Stimulated activated CD4-positive, alpha-beta T cell treated with anti-CD3 and anti-CD28 coated beads, Interleukin-2, amount 100 ng/mL, for 4 hours (primary cell): ENCODE measurements at regions not wholly inside any gene's neighbourhood (a gene's known extent, or its start where the extent isn't known, plus 50 kb on each side); places are given as distances from the start of the nearest gene placed in this dataset.

Source experiments
- DNase-seq: peaks from one replicate; pipeline ENCODE4 v3.0.0-alpha.2; 2020; ENCODE audit warnings: low read depth

- no peak for DNase-seq
Observed at GRCh38 chr1:82578086-82578726, 777.5 kb downstream of the ADGRL2 start.

- no peak for DNase-seq
Observed at GRCh38 chr1:82567348-82567747, 766.6 kb downstream of the ADGRL2 start.

GRCh38 chr1:82565546-82565945 is 764.8 kb downstream of the ADGRL2 start:
- no peak for DNase-seq

- no peak for DNase-seq
Observed at GRCh38 chr1:82565146-82565545, 764.4 kb downstream of the ADGRL2 start.

GRCh38 chr1:82564333-82564732 is 763.6 kb downstream of the ADGRL2 start:
- DNase-seq: no peak

- DNase-seq: no peak
Observed at GRCh38 chr1:82562448-82562847, 761.7 kb downstream of the ADGRL2 start.

GRCh38 chr1:82560566-82560965 is 759.8 kb downstream of the ADGRL2 start:
- no peak for DNase-seq

- DNase-seq: no peak
Observed at GRCh38 chr1:82555501-82555900, 754.8 kb downstream of the ADGRL2 start.

- DNase-seq: no peak
Observed at GRCh38 chr1:82549841-82550240, 749.1 kb downstream of the ADGRL2 start.

GRCh38 chr1:82542766-82543165 is 742.0 kb downstream of the ADGRL2 start:
- no peak for DNase-seq

- DNase-seq: no peak
Observed at GRCh38 chr1:82542141-82542540, 741.4 kb downstream of the ADGRL2 start.

GRCh38 chr1:82540006-82540405 is 739.3 kb downstream of the ADGRL2 start:
- no peak for DNase-seq

- DNase-seq: no peak
Observed at GRCh38 chr1:82538876-82539275, 738.1 kb downstream of the ADGRL2 start.

- DNase-seq: no peak
Observed at GRCh38 chr1:82534996-82535395, 734.3 kb downstream of the ADGRL2 start.

- DNase-seq: no peak
Observed at GRCh38 chr1:82525378-82525777, 724.6 kb downstream of the ADGRL2 start.

- DNase-seq: no peak
Observed at GRCh38 chr1:82520611-82521010, 719.9 kb downstream of the ADGRL2 start.

GRCh38 chr1:82517586-82517985 is 716.9 kb downstream of the ADGRL2 start:
- no peak for DNase-seq

- DNase-seq: no peak
Observed at GRCh38 chr1:82515650-82516049, 714.9 kb downstream of the ADGRL2 start.

- no peak for DNase-seq
Observed at GRCh38 chr1:82511441-82511840, 710.7 kb downstream of the ADGRL2 start.

GRCh38 chr1:82510431-82510830 is 709.7 kb downstream of the ADGRL2 start:
- no peak for DNase-seq

- no peak for DNase-seq
Observed at GRCh38 chr1:82507011-82507410, 706.3 kb downstream of the ADGRL2 start.

- no peak for DNase-seq
Observed at GRCh38 chr1:82503822-82504221, 703.1 kb downstream of the ADGRL2 start.

- DNase-seq: no peak
Observed at GRCh38 chr1:82499022-82499421, 698.3 kb downstream of the ADGRL2 start.

GRCh38 chr1:82494117-82494516 is 693.4 kb downstream of the ADGRL2 start:
- DNase-seq: no peak

- no peak for DNase-seq
Observed at GRCh38 chr1:82492159-82492558, 691.4 kb downstream of the ADGRL2 start.
